SK-N-SH (cell line): ENCODE measurements at regions not wholly inside any gene's neighbourhood (a gene's known extent, or its start where the extent isn't known, plus 50 kb on each side); places are given as distances from the start of the nearest gene placed in this dataset.

Source experiments
- CTCF ChIA-PET: fragments of 300-600, 350-600 bp; formaldehyde crosslinking; extraction: SDS; loops from one replicate; lab custom pipeline; 2021; lab: Yijun Ruan, JAX
- POLR2A ChIA-PET: fragments of 350-600 bp; sonication (Branson Sonifier 250); formaldehyde crosslinking; extraction: SDS; loops from one replicate; lab custom pipeline; 2020; ENCODE audit warnings: antibody characterized with exemption, inconsistent platforms; lab: Yijun Ruan, JAX
- DNase-seq: peaks from one replicate; pipeline ENCODE4 v3.0.0; 2012
- H2AFZ ChIP-seq: fragments of 200-600 bp; sonication (generic); 2 replicates; pipeline ENCODE4 v1.8.1; 2016; ENCODE audit warnings: antibody characterized with exemption, mild to moderate bottlenecking, low read depth
- H3F3A ChIP-seq: fragments of 200-600 bp; sonication (generic); replicated peaks from 2 replicates; pipeline ENCODE3; 2016; ENCODE audit warnings: antibody characterized with exemption, mild to moderate bottlenecking; ENCODE audit not compliant: insufficient read depth
- H3K27ac ChIP-seq, 2 experiments: fragments of 200-500 bp in 1 of 2; fragments of 200-600 bp in 1 of 2; sonication (Bioruptor generic) in 1 of 2; sonication (generic), shearing (Covaris generic) in 1 of 2; 2 replicates each; pipeline versions ENCODE4 v1.5.1 to v1.6.1; 2014 to 2016; ENCODE audit warnings: low read depth in 2 of 2, inconsistent platforms in 1 of 2, low read length in 1 of 2, mild to moderate bottlenecking in 1 of 2, mixed read lengths in 1 of 2
- H3K27me3 ChIP-seq: fragments of 200-600 bp; sonication (generic), shearing (Covaris generic); 2 replicates; pipeline ENCODE4 v1.6.1; 2016; ENCODE audit warnings: mixed run types; ENCODE audit not compliant: insufficient read depth
- H3K36me3 ChIP-seq, 2 experiments: fragments of 200-500 bp in 1 of 2; fragments of 200-600 bp in 1 of 2; sonication (Bioruptor generic) in 1 of 2; sonication (generic) in 1 of 2; replicated peaks in 1 of 2; 2 replicates each; pipeline versions ENCODE3 to v1.5.1; 2014 to 2016; ENCODE audit warnings: low read length in 1 of 2, mild to moderate bottlenecking in 1 of 2; ENCODE audit not compliant: insufficient read depth in 2 of 2, control insufficient read depth in 1 of 2
- H3K4me1 ChIP-seq, 2 experiments: fragments of 200-500 bp in 1 of 2; fragments of 200-600 bp in 1 of 2; sonication (Bioruptor generic) in 1 of 2; sonication (generic), shearing (Covaris generic) in 1 of 2; 2 replicates each; pipeline versions ENCODE4 v1.5.1 to v1.6.1; 2014 to 2016; ENCODE audit warnings: low read depth in 1 of 2, low read length in 1 of 2, mixed run types in 1 of 2; ENCODE audit not compliant: insufficient read depth in 2 of 2, control insufficient read depth in 1 of 2
- H3K4me2 ChIP-seq: fragments of 200-600 bp; sonication (generic), shearing (Covaris generic); 2 replicates; pipeline ENCODE4 v1.6.1; 2017; ENCODE audit warnings: mixed run types
- H3K4me3 ChIP-seq, 2 experiments: fragments of 200-500 bp in 1 of 2; fragments of 200-600 bp in 1 of 2; sonication (Bioruptor generic) in 1 of 2; sonication (generic), shearing (Covaris generic) in 1 of 2; 2 replicates each; pipeline versions ENCODE4 v1.5.1 to v1.8.1; 2014 to 2016; ENCODE audit warnings: low read depth in 2 of 2, inconsistent platforms in 1 of 2, low read length in 1 of 2, mild to moderate bottlenecking in 1 of 2, mixed read lengths in 1 of 2, moderate library complexity in 1 of 2
- H3K79me2 ChIP-seq: fragments of 200-600 bp; sonication (generic); 2 replicates; pipeline ENCODE4 v1.8.1; 2017; ENCODE audit warnings: mild to moderate bottlenecking; ENCODE audit not compliant: insufficient read depth
- H3K9ac ChIP-seq: fragments of 200-600 bp; sonication (generic); 2 replicates; pipeline ENCODE4 v1.6.1; 2017; ENCODE audit warnings: mixed run types
- H3K9me2 ChIP-seq: fragments of 200-600 bp; sonication (generic); 2 replicates; pipeline ENCODE4 v1.6.1; 2017; ENCODE audit warnings: mixed run types
- H3K9me3 ChIP-seq: fragments of 200-600 bp; sonication (generic); 2 replicates; pipeline ENCODE4 v1.6.1; 2017; ENCODE audit warnings: mixed run types, mild to moderate bottlenecking, moderate library complexity
- H4K20me1 ChIP-seq: fragments of 200-600 bp; sonication (generic); 2 replicates; pipeline ENCODE4 v1.6.1; 2017; ENCODE audit warnings: mild to moderate bottlenecking, mixed run types; ENCODE audit not compliant: insufficient read depth
- CHD2 ChIP-seq: fragments of 150-350 bp; IDR thresholded peaks from 2 replicates; pipeline ENCODE4 v1.6.1; 2018; ENCODE audit warnings: low read length; ENCODE audit not compliant: partially characterized antibody
- CTCF ChIP-seq: fragments of 200-600 bp; sonication (generic); IDR thresholded peaks from 2 replicates; pipeline ENCODE4 v1.6.1; 2017; ENCODE audit warnings: antibody characterized with exemption, mild to moderate bottlenecking, moderate library complexity
- EP300 ChIP-seq, 2 experiments: IDR thresholded peaks; 2 replicates each; pipeline versions ENCODE4 v1.4.0 to v1.6.1; 2012; ENCODE audit warnings: borderline replicate concordance in 1 of 2, low read depth in 1 of 2, low read length in 1 of 2
- FOSL2 ChIP-seq: IDR thresholded peaks from 2 replicates; pipeline ENCODE4 v1.4.0; 2012; ENCODE audit warnings: low read depth, mild to moderate bottlenecking, moderate library complexity, borderline replicate concordance
- FOXJ3 ChIP-seq: sonication (generic); formaldehyde crosslinking; IDR thresholded peaks from 2 replicates; pipeline ENCODE4 v1.5.1; 2020; ENCODE audit warnings: mild to moderate bottlenecking, missing genetic modification reagents
- FOXM1 ChIP-seq: IDR thresholded peaks from 2 replicates; pipeline ENCODE4 v1.4.0; 2012; ENCODE audit warnings: low read depth, mild to moderate bottlenecking
- GABPA ChIP-seq: IDR thresholded peaks from 2 replicates; pipeline ENCODE4 v1.4.0; 2012; ENCODE audit warnings: low read depth, mild to moderate bottlenecking
- MEF2A ChIP-seq: IDR thresholded peaks from 2 replicates; pipeline ENCODE4 v1.4.0; 2012; ENCODE audit warnings: low read depth, borderline replicate concordance
- NFIC ChIP-seq: IDR thresholded peaks from 2 replicates; pipeline ENCODE4 v1.4.0; 2012; ENCODE audit warnings: borderline replicate concordance
- NRF1 ChIP-seq: IDR thresholded peaks from 2 replicates; pipeline ENCODE4 v1.6.1; 2012; ENCODE audit warnings: low read depth, mild to moderate bottlenecking, low read length
- POLR2AphosphoS5 ChIP-seq: IDR thresholded peaks from 2 replicates; pipeline ENCODE4 v1.6.1; 2012; ENCODE audit warnings: low read depth, low read length
- RAD21 ChIP-seq: IDR thresholded peaks from 2 replicates; pipeline ENCODE4 v1.6.1; 2012; ENCODE audit warnings: mild to moderate bottlenecking, low read length
- SMC3 ChIP-seq: IDR thresholded peaks from 2 replicates; pipeline ENCODE4 v1.6.1; 2012; ENCODE audit warnings: low read depth, low read length, improper control_type of control experiment
- TAF1 ChIP-seq: IDR thresholded peaks from 2 replicates; pipeline ENCODE4 v1.6.1; 2012; ENCODE audit warnings: low read depth, mild to moderate bottlenecking, low read length, moderate library complexity, borderline replicate concordance
- TCF12 ChIP-seq: IDR thresholded peaks from 2 replicates; pipeline ENCODE4 v1.4.0; 2012
- USF1 ChIP-seq: IDR thresholded peaks from 2 replicates; pipeline ENCODE4 v1.4.0; 2012; ENCODE audit warnings: low read depth, borderline replicate concordance
- USF2 ChIP-seq: fragments of 150-350 bp; IDR thresholded peaks from 2 replicates; pipeline ENCODE4 v1.6.1; 2017; ENCODE audit warnings: antibody characterized with exemption, low read length, low read depth, borderline replicate concordance
- YY1 ChIP-seq: IDR thresholded peaks from 2 replicates; pipeline ENCODE4 v1.4.0; 2012; ENCODE audit warnings: low read depth, mild to moderate bottlenecking
- WGBS: methylation state at CpG from one replicate; pipeline ENCODE4 v1.1.6; 2017; ENCODE audit warnings: low lambda C conversion rate; 5-methylcytosine and 5-hydroxymethylcytosine counted together
- TF ChIP-seq, protein P1 (sequence below): IDR thresholded peaks from 2 replicates; pipeline ENCODE4; 2012

DNA sequence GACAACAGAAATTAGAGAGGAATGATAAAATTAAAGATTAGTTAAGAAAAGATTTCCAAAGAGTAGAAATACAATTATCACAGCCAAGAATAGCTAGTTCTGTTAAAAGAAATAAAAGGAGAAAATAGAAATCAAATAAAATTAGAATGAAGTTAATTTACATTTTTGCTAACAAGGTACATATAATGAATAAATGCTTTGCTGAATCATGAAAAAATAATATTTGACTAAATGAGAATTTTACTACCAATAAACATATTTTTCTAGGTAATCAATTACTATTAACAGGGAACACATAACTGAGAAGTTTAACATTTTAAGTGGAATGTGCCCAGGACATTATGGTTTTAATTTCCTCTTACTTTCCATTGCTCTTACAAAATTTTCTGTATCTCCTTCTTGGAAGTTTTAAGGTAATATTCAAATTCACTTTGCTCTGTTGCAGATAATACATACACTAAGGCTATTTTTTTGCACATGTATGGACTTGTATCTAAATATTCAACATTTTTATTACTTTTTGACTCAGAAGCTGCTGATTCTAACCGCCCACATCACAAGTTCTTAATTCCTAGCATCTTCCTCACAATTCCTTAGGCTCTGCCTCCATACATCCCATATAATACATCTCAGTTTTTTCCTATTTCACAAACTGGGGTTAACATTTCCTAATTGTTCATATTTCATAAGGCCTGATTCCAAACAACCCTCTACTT lies 870.7 kb upstream of the INTU start:
- H3K9ac ChIP-seq, result no peak overlapping the region
- H3K4me2 ChIP-seq, result no peak overlapping the region
- H3K9me2 ChIP-seq, result no peaks in the 10 kb centered on the region
- no peaks in the 10 kb centered on the region for H4K20me1 ChIP-seq
- H3F3A ChIP-seq, result no peaks in the 10 kb centered on the region
- no peaks in the 10 kb centered on the region; the same call in 1 of the 2 replicates for H3K9me3 ChIP-seq
- H3K4me1 ChIP-seq, result no peaks in the 10 kb centered on the region
- ChIA-PET CTCF (no interaction called here), POLR2A (no interaction called here)
- TF ChIP-seq NFIC (no peak), USF1 (no peak), FOXJ3 (no peak), FOXM1 (no peak), MEF2A (no peak), CTCF (no peak), USF2 (no peak), EP300 (IDR thresholded peaks at IDR 0.05; ENCODE audit: borderline replicate concordance in 1 of 2, low read depth in 1 of 2, low read length in 1 of 2) (no peak), YY1 (no peak), NRF1 (no peak), TCF12 (no peak), CHD2 (no peak), FOSL2 (no peak), RAD21 (no peak), SMC3 (no peak), POLR2AphosphoS5 (no peak), GABPA (no peak), TAF1 (no peak)
- TF ChIP-seq, protein P1, sequence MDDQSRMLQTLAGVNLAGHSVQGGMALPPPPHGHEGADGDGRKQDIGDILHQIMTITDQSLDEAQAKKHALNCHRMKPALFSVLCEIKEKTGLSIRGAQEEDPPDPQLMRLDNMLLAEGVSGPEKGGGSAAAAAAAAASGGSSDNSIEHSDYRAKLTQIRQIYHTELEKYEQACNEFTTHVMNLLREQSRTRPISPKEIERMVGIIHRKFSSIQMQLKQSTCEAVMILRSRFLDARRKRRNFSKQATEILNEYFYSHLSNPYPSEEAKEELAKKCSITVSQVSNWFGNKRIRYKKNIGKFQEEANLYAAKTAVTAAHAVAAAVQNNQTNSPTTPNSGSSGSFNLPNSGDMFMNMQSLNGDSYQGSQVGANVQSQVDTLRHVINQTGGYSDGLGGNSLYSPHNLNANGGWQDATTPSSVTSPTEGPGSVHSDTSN, result no peak
- H3K27me3 ChIP-seq, result no peaks in the 10 kb centered on the region
- no peak overlapping the region for H3K4me3 ChIP-seq
- no peak overlapping the region for H3K27ac ChIP-seq
- no peak for DNase-seq
- H3K79me2 ChIP-seq, result no peaks in the 10 kb centered on the region
- H2AFZ ChIP-seq, result no peak overlapping the region
- WGBS, result 70% methylated on average over 1 of the region's 1 CpG
- no peaks in the 10 kb centered on the region for H3K36me3 ChIP-seq
